GM21717 (cell line): ENCODE measurements at regions not wholly inside any gene's neighbourhood (a gene's known extent, or its start where the extent isn't known, plus 50 kb on each side); places are given as distances from the start of the nearest gene placed in this dataset.

ENCODE experiments used
- ATAC-seq: cut with Tn5 transposase; IDR thresholded peaks from one replicate; pipeline ENCODE4 v1.9.1; 2021; ENCODE audit warnings: mild to moderate bottlenecking, moderate library complexity; ENCODE audit not compliant: unreplicated experiment

- no peak for ATAC-seq
These were observed 91.7 kb upstream of the MMADHC start for GRCh38 chr2:149679286-149679685.

GRCh38 chr2:149677416-149677815, 89.8 kb upstream of the MMADHC start:
- ATAC-seq = no peak

GRCh38 chr2:149670086-149670485, 82.5 kb upstream of the MMADHC start:
- no peak for ATAC-seq

GRCh38 chr2:149666809-149667320, 79.3 kb upstream of the MMADHC start:
- no peak for ATAC-seq

- ATAC-seq = no peak
These were observed 77.3 kb upstream of the MMADHC start for GRCh38 chr2:149664896-149665295.

GRCh38 chr2:149662556-149662955, 75.0 kb upstream of the MMADHC start:
- no peak for ATAC-seq

- no peak for ATAC-seq
These were observed 74.3 kb upstream of the MMADHC start for GRCh38 chr2:149661844-149662243.

- no peak for ATAC-seq
These were observed 71.0 kb upstream of the MMADHC start for GRCh38 chr2:149658553-149658952.

- no peak for ATAC-seq
These were observed 69.9 kb upstream of the MMADHC start for GRCh38 chr2:149657401-149658040.

GRCh38 chr2:149656996-149657395, 69.4 kb upstream of the MMADHC start:
- ATAC-seq = no peak

GRCh38 chr2:149653831-149654445, 66.4 kb upstream of the MMADHC start:
- no peak for ATAC-seq

GRCh38 chr2:149652926-149653325, 65.4 kb upstream of the MMADHC start:
- ATAC-seq = no peak

GRCh38 chr2:149652526-149652925, 65.0 kb upstream of the MMADHC start:
- ATAC-seq = no peak

- no peak for ATAC-seq
These were observed 63.7 kb upstream of the MMADHC start for GRCh38 chr2:149651229-149651628.

- ATAC-seq = no peak
These were observed 62.4 kb upstream of the MMADHC start for GRCh38 chr2:149650006-149650405.

- ATAC-seq = no peak
These were observed 60.9 kb upstream of the MMADHC start for GRCh38 chr2:149648282-149649030.

GRCh38 chr2:149645391-149645790, 57.8 kb upstream of the MMADHC start:
- no peak for ATAC-seq
